Osteocyte (in vitro differentiated cells): ENCODE measurements at regions not wholly inside any gene's neighbourhood (a gene's known extent, or its start where the extent isn't known, plus 50 kb on each side); places are given as distances from the start of the nearest gene placed in this dataset.

Source experiments
- DNase-seq: peaks from one replicate; pipeline ENCODE4 v3.0.0; 2021; ENCODE audit warnings: mixed read lengths; ENCODE audit not compliant: unreplicated experiment; ENCODE audit errors: extremely low spot score
- H3K27ac Mint-ChIP-seq: one replicate; pipeline ENCODE4 v1.8.0; 2021; ENCODE audit warnings: mild to moderate bottlenecking, mixed read lengths; ENCODE audit not compliant: unreplicated experiment
- H3K27me3 Mint-ChIP-seq: one replicate; pipeline ENCODE4 v1.8.0; 2021; ENCODE audit warnings: mixed read lengths; ENCODE audit not compliant: unreplicated experiment
- H3K36me3 Mint-ChIP-seq: one replicate; pipeline ENCODE4 v1.8.0; 2021; ENCODE audit warnings: mixed read lengths; ENCODE audit not compliant: unreplicated experiment
- H3K4me1 Mint-ChIP-seq: one replicate; pipeline ENCODE4 v1.8.0; 2021; ENCODE audit warnings: mixed read lengths; ENCODE audit not compliant: unreplicated experiment
- H3K4me3 Mint-ChIP-seq: one replicate; pipeline ENCODE4 v1.8.0; 2021; ENCODE audit warnings: mild to moderate bottlenecking, moderate library complexity, mixed read lengths; ENCODE audit not compliant: unreplicated experiment
- H3K9me3 Mint-ChIP-seq: one replicate; pipeline ENCODE4 v1.8.0; 2021; ENCODE audit warnings: mixed read lengths; ENCODE audit not compliant: unreplicated experiment
- TF ChIP-seq, protein P1 (sequence below): fragments of 200-600 bp; sonication (generic); IDR thresholded peaks from 2 replicates; pipeline ENCODE4 v1.5.0; 2021; ENCODE audit warnings: antibody characterized with exemption, mild to moderate bottlenecking, moderate library complexity

DNA sequence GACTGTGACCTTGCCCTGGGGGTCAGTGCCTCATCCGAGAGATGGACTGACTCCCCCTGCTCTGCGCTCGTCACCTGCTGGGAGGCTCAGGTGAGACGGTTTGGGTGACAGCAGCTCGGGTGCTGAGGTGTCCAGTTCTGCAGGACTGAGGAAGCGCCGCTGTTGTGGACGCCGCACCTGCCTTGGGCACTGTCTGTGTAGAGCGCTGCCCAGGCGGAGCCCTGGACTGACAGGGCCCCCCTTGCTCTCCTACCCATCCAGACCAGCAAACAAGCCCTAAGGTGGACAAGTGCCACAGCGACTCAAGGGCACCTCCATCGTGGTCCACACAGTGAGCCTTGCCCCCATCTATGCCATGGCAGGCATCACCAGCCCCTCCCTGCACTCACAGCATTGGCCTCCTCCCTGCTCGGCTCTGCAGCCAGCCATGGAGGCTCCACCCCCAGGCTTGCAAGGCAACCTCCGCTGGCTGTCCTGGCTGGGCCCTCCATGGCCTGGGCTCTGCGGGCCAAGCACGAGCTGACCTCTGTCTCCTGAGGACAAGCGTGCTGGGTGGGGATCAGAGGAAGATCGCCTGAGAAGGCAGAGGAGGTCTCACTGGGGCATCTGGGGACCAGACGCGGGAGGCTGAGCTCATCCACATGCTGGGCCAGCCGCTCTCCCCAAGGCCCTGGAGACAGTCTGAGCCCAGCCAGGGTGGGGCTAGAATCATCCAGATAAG, 87.1 kb upstream of the COL5A1 start:
- TF ChIP-seq, protein P1, sequence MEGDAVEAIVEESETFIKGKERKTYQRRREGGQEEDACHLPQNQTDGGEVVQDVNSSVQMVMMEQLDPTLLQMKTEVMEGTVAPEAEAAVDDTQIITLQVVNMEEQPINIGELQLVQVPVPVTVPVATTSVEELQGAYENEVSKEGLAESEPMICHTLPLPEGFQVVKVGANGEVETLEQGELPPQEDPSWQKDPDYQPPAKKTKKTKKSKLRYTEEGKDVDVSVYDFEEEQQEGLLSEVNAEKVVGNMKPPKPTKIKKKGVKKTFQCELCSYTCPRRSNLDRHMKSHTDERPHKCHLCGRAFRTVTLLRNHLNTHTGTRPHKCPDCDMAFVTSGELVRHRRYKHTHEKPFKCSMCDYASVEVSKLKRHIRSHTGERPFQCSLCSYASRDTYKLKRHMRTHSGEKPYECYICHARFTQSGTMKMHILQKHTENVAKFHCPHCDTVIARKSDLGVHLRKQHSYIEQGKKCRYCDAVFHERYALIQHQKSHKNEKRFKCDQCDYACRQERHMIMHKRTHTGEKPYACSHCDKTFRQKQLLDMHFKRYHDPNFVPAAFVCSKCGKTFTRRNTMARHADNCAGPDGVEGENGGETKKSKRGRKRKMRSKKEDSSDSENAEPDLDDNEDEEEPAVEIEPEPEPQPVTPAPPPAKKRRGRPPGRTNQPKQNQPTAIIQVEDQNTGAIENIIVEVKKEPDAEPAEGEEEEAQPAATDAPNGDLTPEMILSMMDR, result no peak
- H3K4me1 Mint-ChIP-seq, result peaks cover 50% of the 10 kb centered on the region
- H3K36me3 Mint-ChIP-seq, result no peaks in the 10 kb centered on the region
- no peak overlapping the region for H3K27ac Mint-ChIP-seq
- no peaks in the 10 kb centered on the region for H3K27me3 Mint-ChIP-seq
- DNase-seq, result no peak
- H3K4me3 Mint-ChIP-seq, result no peak overlapping the region
- no peaks in the 10 kb centered on the region for H3K9me3 Mint-ChIP-seq

DNA sequence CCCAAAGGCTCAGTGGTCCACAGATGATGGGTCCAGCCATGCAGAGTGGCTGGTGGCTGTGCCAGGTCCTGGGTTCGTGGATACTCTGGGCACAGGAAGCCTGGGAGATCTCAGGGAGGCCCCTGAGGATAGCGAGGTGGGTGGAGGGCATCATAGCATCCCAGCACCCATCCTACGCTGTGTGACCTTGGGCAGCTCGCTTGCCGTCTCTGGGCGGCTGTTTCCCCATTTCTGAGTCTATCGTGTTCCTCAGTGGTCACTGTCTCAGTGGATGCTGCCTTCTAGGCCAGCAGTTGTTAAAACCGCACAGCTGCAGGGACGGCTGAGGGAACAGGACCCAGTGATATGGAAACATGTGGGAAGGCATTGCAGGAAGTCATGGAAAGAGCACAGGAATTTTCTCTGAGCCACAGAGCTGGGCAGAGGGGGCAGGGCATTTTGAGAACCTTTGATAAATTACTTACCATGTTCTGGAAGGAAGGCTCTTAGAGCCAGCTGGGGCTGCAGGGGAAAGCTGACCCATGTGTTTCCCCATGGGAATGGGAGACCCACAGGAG, 86.4 kb upstream of the COL5A1 start:
- Mint-ChIP-seq H3K9me3 (no peaks in the 10 kb centered on the region), H3K36me3 (no peaks in the 10 kb centered on the region), H3K27me3 (no peaks in the 10 kb centered on the region), H3K4me3 (no peak overlapping the region), H3K27ac (no peak overlapping the region), H3K4me1 (peaks cover 50% of the 10 kb centered on the region)
- TF ChIP-seq, protein P1, result no peak
- no peak for DNase-seq

- Mint-ChIP-seq H3K4me3 (no peak overlapping the region), H3K36me3 (no peaks in the 10 kb centered on the region), H3K4me1 (peaks cover 37% of the 10 kb centered on the region), H3K27ac (no peak overlapping the region), H3K9me3 (no peaks in the 10 kb centered on the region), H3K27me3 (no peaks in the 10 kb centered on the region)
- no peak for DNase-seq
- TF ChIP-seq, protein P1, result no peak
Measured at GRCh38 chr9:134556531-134557068, 85.0 kb upstream of the COL5A1 start.

DNA sequence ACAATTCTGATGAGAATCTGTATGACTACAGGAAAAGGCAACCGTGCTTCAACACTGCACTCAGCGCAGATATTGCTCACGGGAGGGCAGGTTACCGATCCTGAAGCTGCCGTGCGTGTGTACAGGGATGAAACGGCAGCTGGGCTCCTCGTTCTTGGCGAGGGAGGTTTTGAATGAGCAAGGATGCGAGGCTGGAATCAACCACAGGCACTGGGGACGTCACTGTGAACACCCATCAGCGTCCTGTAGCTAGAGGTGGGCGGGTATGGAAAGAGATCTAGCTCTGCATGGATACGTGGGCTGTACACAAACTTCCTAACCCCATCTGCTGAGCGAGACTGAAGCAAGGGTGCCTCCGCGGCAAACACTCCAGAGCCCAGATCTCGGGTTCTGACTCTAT, 84.3 kb upstream of the COL5A1 start:
- Mint-ChIP-seq H3K4me1 (peaks cover 30% of the 10 kb centered on the region), H3K36me3 (no peaks in the 10 kb centered on the region), H3K9me3 (no peaks in the 10 kb centered on the region), H3K27ac (no peak overlapping the region), H3K4me3 (no peak overlapping the region), H3K27me3 (no peaks in the 10 kb centered on the region)
- TF ChIP-seq, protein P1, result no peak
- DNase-seq, result no peak

- peaks cover 20% of the 10 kb centered on the region for H3K4me1 Mint-ChIP-seq
- TF ChIP-seq, protein P1, result no peak
- no peaks in the 10 kb centered on the region for H3K9me3 Mint-ChIP-seq
- no peak overlapping the region for H3K4me3 Mint-ChIP-seq
- H3K27ac Mint-ChIP-seq, result no peak overlapping the region
- H3K27me3 Mint-ChIP-seq, result no peaks in the 10 kb centered on the region
- DNase-seq, result no peak
- no peaks in the 10 kb centered on the region for H3K36me3 Mint-ChIP-seq
Measured at GRCh38 chr9:134558124-134558905, 83.3 kb upstream of the COL5A1 start.
